KMS-11 (cell line): ENCODE measurements at regions not wholly inside any gene's neighbourhood (a gene's known extent, or its start where the extent isn't known, plus 50 kb on each side); places are given as distances from the start of the nearest gene placed in this dataset.

Experiments used
- H2AFZ ChIP-seq: fragments of 200-600 bp; sonication (generic); 2 replicates; pipeline ENCODE4 v1.6.1; 2016; ENCODE audit warnings: antibody characterized with exemption, mixed run types, low read depth
- H3K27ac ChIP-seq: fragments of 200-600 bp; sonication (generic); 2 replicates; pipeline ENCODE4 v1.6.1; 2016; ENCODE audit warnings: mild to moderate bottlenecking, mixed run types
- H3K27me3 ChIP-seq: fragments of 200-600 bp; sonication (generic); 2 replicates; pipeline ENCODE4 v1.6.1; 2017; ENCODE audit warnings: mild to moderate bottlenecking, low read depth, mixed run types, moderate library complexity; ENCODE audit not compliant: insufficient read depth
- H3K36me3 ChIP-seq: fragments of 200-600 bp; sonication (generic); 2 replicates; pipeline ENCODE4 v1.6.1; 2017; ENCODE audit warnings: mild to moderate bottlenecking, mixed run types; ENCODE audit not compliant: insufficient read depth
- H3K4me1 ChIP-seq: fragments of 200-600 bp; sonication (generic); 2 replicates; pipeline ENCODE4 v1.6.1; 2016; ENCODE audit warnings: mild to moderate bottlenecking, low read depth, mixed run types; ENCODE audit not compliant: poor library complexity, severe bottlenecking
- H3K4me2 ChIP-seq: fragments of 200-600 bp; sonication (generic); 2 replicates; pipeline ENCODE4 v1.7.0; 2016; ENCODE audit warnings: mild to moderate bottlenecking, mixed run types
- H3K4me3 ChIP-seq: fragments of 200-600 bp; sonication (generic); IDR thresholded peaks from 2 replicates; pipeline ENCODE4 v1.6.1; 2017; ENCODE audit warnings: low read depth, low read length, mixed read lengths; ENCODE audit not compliant: insufficient read depth
- H3K79me2 ChIP-seq: fragments of 200-600 bp; sonication (generic); 2 replicates; pipeline ENCODE4 v1.6.1; 2016; ENCODE audit warnings: low read depth, mixed run types; ENCODE audit not compliant: insufficient read depth
- H3K9ac ChIP-seq: fragments of 200-600 bp; sonication (generic); 2 replicates; pipeline ENCODE4 v1.6.1; 2016; ENCODE audit warnings: mild to moderate bottlenecking, mixed run types
- H4K20me1 ChIP-seq: fragments of 200-600 bp; sonication (generic); 2 replicates; pipeline ENCODE4 v1.6.1; 2016; ENCODE audit warnings: mild to moderate bottlenecking, mixed run types; ENCODE audit not compliant: insufficient read depth
- CTCF ChIP-seq: fragments of 200-600 bp; sonication (generic); conservative IDR thresholded peaks from 2 replicates; pipeline ENCODE4 v1.6.1; 2017; ENCODE audit warnings: low read depth, mild to moderate bottlenecking, antibody characterized with exemption, low read length, moderate library complexity, mixed read lengths

GRCh38 chr14:98890556-98891340 lies 381.2 kb downstream of the BCL11B start:
- H2AFZ ChIP-seq, result no peak overlapping the region
- no peaks in the 10 kb centered on the region for H3K4me1 ChIP-seq
- no peaks in the 10 kb centered on the region for H3K79me2 ChIP-seq
- no peak overlapping the region for H3K9ac ChIP-seq
- no peaks in the 10 kb centered on the region for H3K36me3 ChIP-seq
- no peak overlapping the region for H3K4me3 ChIP-seq
- TF ChIP-seq CTCF, result no peak
- H3K27me3 ChIP-seq, result no peaks in the 10 kb centered on the region
- no peak overlapping the region for H3K4me2 ChIP-seq
- H4K20me1 ChIP-seq, result no peaks in the 10 kb centered on the region
- H3K27ac ChIP-seq, result no peak overlapping the region

GRCh38 chr14:98893675-98894074 lies 378.3 kb downstream of the BCL11B start:
- Histone ChIP-seq H4K20me1 (no peaks in the 10 kb centered on the region), H3K4me1 (no peaks in the 10 kb centered on the region), H3K9ac (no peak overlapping the region), H3K79me2 (no peaks in the 10 kb centered on the region), H3K4me3 (no peak overlapping the region), H3K27ac (no peak overlapping the region), H3K4me2 (no peak overlapping the region), H2AFZ (no peak overlapping the region), H3K36me3 (no peaks in the 10 kb centered on the region), H3K27me3 (no peaks in the 10 kb centered on the region)
- no peak for TF ChIP-seq CTCF

GRCh38 chr14:98894600-98894999 lies 377.4 kb downstream of the BCL11B start:
- Histone ChIP-seq H3K4me2 (no peak overlapping the region), H3K4me3 (no peak overlapping the region), H3K27ac (no peak overlapping the region), H3K9ac (no peak overlapping the region), H3K4me1 (no peaks in the 10 kb centered on the region), H2AFZ (no peak overlapping the region), H3K27me3 (no peaks in the 10 kb centered on the region), H3K79me2 (no peaks in the 10 kb centered on the region), H4K20me1 (no peaks in the 10 kb centered on the region), H3K36me3 (no peaks in the 10 kb centered on the region)
- no peak for TF ChIP-seq CTCF

- Histone ChIP-seq H4K20me1 (no peaks in the 10 kb centered on the region), H3K4me2 (no peak overlapping the region), H3K27ac (no peak overlapping the region), H3K27me3 (no peaks in the 10 kb centered on the region), H2AFZ (no peak overlapping the region), H3K4me3 (no peak overlapping the region), H3K36me3 (no peaks in the 10 kb centered on the region), H3K4me1 (no peaks in the 10 kb centered on the region), H3K79me2 (no peaks in the 10 kb centered on the region), H3K9ac (no peak overlapping the region)
- TF ChIP-seq CTCF, result no peak
These were observed 375.5 kb downstream of the BCL11B start for GRCh38 chr14:98896449-98896848.
